ENCODE measurements at regions not wholly inside any gene's neighbourhood (a gene's known extent, or its start where the extent isn't known, plus 50 kb on each side); places are given as distances from the start of the nearest gene placed in this dataset.

GRCh38 chr5:37996918-37997317, 157.1 kb upstream of the GDNF start:
- no peak for TF ChIP-seq CTCF (IDR thresholded peaks at IDR 0.05)
- no peak for TF ChIP-seq ZFX (IDR thresholded peaks at IDR 0.05; ENCODE audit: borderline replicate concordance)
- no peak overlapping the region for H3K27ac ChIP-seq

GRCh38 chr5:37994729-37995128, 154.9 kb upstream of the GDNF start:
- no peak overlapping the region for H3K27ac ChIP-seq
- TF ChIP-seq CTCF (IDR thresholded peaks at IDR 0.05) (no peak), ZFX (IDR thresholded peaks at IDR 0.05; ENCODE audit: borderline replicate concordance) (no peak)

GRCh38 chr5:37991301-37992299, 151.8 kb upstream of the GDNF start:
- TF ChIP-seq CTCF (IDR thresholded peaks at IDR 0.05) (no peak), ZFX (IDR thresholded peaks at IDR 0.05; ENCODE audit: borderline replicate concordance) (no peak)
- H3K27ac ChIP-seq: no peak overlapping the region

- TF ChIP-seq ZFX (IDR thresholded peaks at IDR 0.05; ENCODE audit: borderline replicate concordance) (no peak), CTCF (IDR thresholded peaks at IDR 0.05) (no peak)
These were observed 150.0 kb upstream of the GDNF start for GRCh38 chr5:37989884-37990283.

GRCh38 chr5:37988454-37989046, 148.7 kb upstream of the GDNF start:
- TF ChIP-seq CTCF (IDR thresholded peaks at IDR 0.05): no peak
- TF ChIP-seq ZFX (IDR thresholded peaks at IDR 0.05; ENCODE audit: borderline replicate concordance): no peak
- no peak overlapping the region for H3K27ac ChIP-seq

More at GRCh38 chr5:37989884-37990283, 150.0 kb upstream of the GDNF start:
- H3K27ac ChIP-seq: no peak overlapping the region

- no peak overlapping the region for H3K27ac ChIP-seq
- no peak for TF ChIP-seq ZFX (IDR thresholded peaks at IDR 0.05; ENCODE audit: borderline replicate concordance)
- no peak for TF ChIP-seq CTCF (IDR thresholded peaks at IDR 0.05)
These were observed 144.5 kb upstream of the GDNF start for GRCh38 chr5:37984300-37984699.

GRCh38 chr5:37983463-37983862, 143.6 kb upstream of the GDNF start:
- TF ChIP-seq CTCF (IDR thresholded peaks at IDR 0.05) (no peak), ZFX (IDR thresholded peaks at IDR 0.05; ENCODE audit: borderline replicate concordance) (no peak)

More at GRCh38 chr5:37983463-37983862, 143.6 kb upstream of the GDNF start:
- H3K27ac ChIP-seq: no peak overlapping the region

All from 22Rv1 (cell line).